ENCODE measurements at regions not wholly inside any gene's neighbourhood (a gene's known extent, or its start where the extent isn't known, plus 50 kb on each side); places are given as distances from the start of the nearest gene placed in this dataset.

- DNase-seq (ENCODE audit: low spot score), result no peak
Measured at GRCh38 chr16:74094514-74094913, 202.1 kb upstream of the PSMD7 start.

GRCh38 chr16:74092336-74092735, 204.3 kb upstream of the PSMD7 start:
- no peak for DNase-seq (ENCODE audit: low spot score)

- DNase-seq (ENCODE audit: low spot score), result no peak
Measured at GRCh38 chr16:74090871-74091270, 205.7 kb upstream of the PSMD7 start.

GRCh38 chr16:74083541-74083940, 213.1 kb upstream of the PSMD7 start:
- DNase-seq (ENCODE audit: low spot score), result no peak

GRCh38 chr16:74080311-74080710, 216.3 kb upstream of the PSMD7 start:
- DNase-seq (ENCODE audit: low spot score), result no peak

- no peak for DNase-seq (ENCODE audit: low spot score)
Measured at GRCh38 chr16:74079232-74079586, 217.4 kb upstream of the PSMD7 start.

GRCh38 chr16:74078511-74079231, 217.9 kb upstream of the PSMD7 start:
- no peak for DNase-seq (ENCODE audit: low spot score)

- no peak for DNase-seq (ENCODE audit: low spot score)
Measured at GRCh38 chr16:74076568-74076967, 220.0 kb upstream of the PSMD7 start.

- no peak for DNase-seq (ENCODE audit: low spot score)
Measured at GRCh38 chr16:74075393-74075792, 221.2 kb upstream of the PSMD7 start.

GRCh38 chr16:74073456-74073855, 223.2 kb upstream of the PSMD7 start:
- no peak for DNase-seq (ENCODE audit: low spot score)

- no peak for DNase-seq (ENCODE audit: low spot score)
Measured at GRCh38 chr16:74071996-74072535, 224.5 kb upstream of the PSMD7 start.

GRCh38 chr16:74070237-74070636, 226.4 kb upstream of the PSMD7 start:
- DNase-seq (ENCODE audit: low spot score), result no peak

- no peak for DNase-seq (ENCODE audit: low spot score)
Measured at GRCh38 chr16:74064120-74064735, 232.4 kb upstream of the PSMD7 start.

- DNase-seq (ENCODE audit: low spot score), result no peak
Measured at GRCh38 chr16:74053826-74054225, 242.8 kb upstream of the PSMD7 start.

GRCh38 chr16:74053312-74053711, 243.3 kb upstream of the PSMD7 start:
- no peak for DNase-seq (ENCODE audit: low spot score)

GRCh38 chr16:74052016-74052415, 244.6 kb upstream of the PSMD7 start:
- DNase-seq (ENCODE audit: low spot score), result no peak

GRCh38 chr16:74049027-74049426, 247.6 kb upstream of the PSMD7 start:
- DNase-seq (ENCODE audit: low spot score), result no peak

- DNase-seq (ENCODE audit: low spot score), result no peak
Measured at GRCh38 chr16:74046524-74046923, 250.1 kb upstream of the PSMD7 start.

- no peak for DNase-seq (ENCODE audit: low spot score)
Measured at GRCh38 chr16:74045513-74045912, 251.1 kb upstream of the PSMD7 start.

GRCh38 chr16:74035816-74036215, 260.8 kb upstream of the PSMD7 start:
- no peak for DNase-seq (ENCODE audit: low spot score)

GRCh38 chr16:74034862-74035261, 261.8 kb upstream of the PSMD7 start:
- DNase-seq (ENCODE audit: low spot score), result peak; percentile 3

GRCh38 chr16:74034200-74034599, 262.4 kb upstream of the PSMD7 start:
- DNase-seq (ENCODE audit: low spot score), result no peak

- DNase-seq (ENCODE audit: low spot score), result no peak
Measured at GRCh38 chr16:74033441-74033995, 263.1 kb upstream of the PSMD7 start.
